Endodermal cell (in vitro differentiated cells): ENCODE measurements at regions not wholly inside any gene's neighbourhood (a gene's known extent, or its start where the extent isn't known, plus 50 kb on each side); places are given as distances from the start of the nearest gene placed in this dataset.

Source experiments
- DNase-seq: peaks from one replicate; pipeline ENCODE4 v3.0.0-alpha.2; 2017
- H3K27ac ChIP-seq: 2 replicates; pipeline ENCODE4 v1.5.1; 2013; ENCODE audit warnings: mild to moderate bottlenecking, low read depth, low read length, moderate library complexity
- H3K27me3 ChIP-seq: 2 replicates; pipeline ENCODE4 v1.6.1; 2013; ENCODE audit warnings: mild to moderate bottlenecking, low read length, moderate library complexity; ENCODE audit not compliant: insufficient read depth, control insufficient read depth, poor library complexity, severe bottlenecking
- H3K36me3 ChIP-seq: 2 replicates; pipeline ENCODE4 v1.7.0; 2013; ENCODE audit warnings: mild to moderate bottlenecking, low read length, moderate library complexity; ENCODE audit not compliant: control insufficient read depth, insufficient read depth
- H3K4me1 ChIP-seq: one replicate; pipeline ENCODE4 v1.7.0; 2013; ENCODE audit warnings: low read length; ENCODE audit not compliant: control insufficient read depth, insufficient read depth
- H3K4me3 ChIP-seq: 2 replicates; pipeline ENCODE4 v1.5.1; 2013; ENCODE audit warnings: mild to moderate bottlenecking, low read length, moderate library complexity
- H3K9ac ChIP-seq: 2 replicates; pipeline ENCODE4 v1.6.1; 2013; ENCODE audit warnings: mild to moderate bottlenecking, low read length, moderate library complexity; ENCODE audit not compliant: poor library complexity, severe bottlenecking; ENCODE audit errors: extremely low read depth
- H3K9me3 ChIP-seq: 2 replicates; pipeline ENCODE4 v1.6.1; 2013; ENCODE audit warnings: mild to moderate bottlenecking, low read length, moderate library complexity; ENCODE audit not compliant: control insufficient read depth
- H3K27ac Mint-ChIP-seq: 2 replicates; pipeline ENCODE4 v1.8.0; 2020; ENCODE audit warnings: mixed read lengths
- H3K27me3 Mint-ChIP-seq: 2 replicates; pipeline ENCODE4 v1.8.0; 2021; ENCODE audit warnings: mild to moderate bottlenecking, mixed read lengths; ENCODE audit not compliant: insufficient read depth
- H3K36me3 Mint-ChIP-seq: 2 replicates; pipeline ENCODE4 v1.8.0; 2020; ENCODE audit warnings: low read depth, mixed read lengths
- H3K4me1 Mint-ChIP-seq: 2 replicates; pipeline ENCODE4 v1.8.0; 2020; ENCODE audit warnings: mixed read lengths
- H3K4me3 Mint-ChIP-seq: 2 replicates; pipeline ENCODE4 v1.8.0; 2020; ENCODE audit warnings: mild to moderate bottlenecking, moderate library complexity, mixed read lengths
- H3K9me3 Mint-ChIP-seq: 2 replicates; pipeline ENCODE4 v1.8.0; 2020; ENCODE audit warnings: mild to moderate bottlenecking, mixed read lengths
- WGBS, 2 experiments: methylation state at CpG; one replicate each; pipeline versions ENCODE4 v1.1.5 to v1.1.7; 2013; ENCODE audit warnings: missing lambda C conversion rate in 2 of 2, mixed read lengths in 1 of 2; ENCODE audit not compliant: insufficient coverage in 1 of 2, insufficient read length in 1 of 2; 5-methylcytosine and 5-hydroxymethylcytosine counted together
- TF ChIP-seq, protein P1 (sequence below): fragments of 200-600 bp; sonication (generic); conservative IDR thresholded peaks from 2 replicates; pipeline ENCODE4 v1.5.0; 2021; ENCODE audit warnings: antibody characterized with exemption, mild to moderate bottlenecking

DNA sequence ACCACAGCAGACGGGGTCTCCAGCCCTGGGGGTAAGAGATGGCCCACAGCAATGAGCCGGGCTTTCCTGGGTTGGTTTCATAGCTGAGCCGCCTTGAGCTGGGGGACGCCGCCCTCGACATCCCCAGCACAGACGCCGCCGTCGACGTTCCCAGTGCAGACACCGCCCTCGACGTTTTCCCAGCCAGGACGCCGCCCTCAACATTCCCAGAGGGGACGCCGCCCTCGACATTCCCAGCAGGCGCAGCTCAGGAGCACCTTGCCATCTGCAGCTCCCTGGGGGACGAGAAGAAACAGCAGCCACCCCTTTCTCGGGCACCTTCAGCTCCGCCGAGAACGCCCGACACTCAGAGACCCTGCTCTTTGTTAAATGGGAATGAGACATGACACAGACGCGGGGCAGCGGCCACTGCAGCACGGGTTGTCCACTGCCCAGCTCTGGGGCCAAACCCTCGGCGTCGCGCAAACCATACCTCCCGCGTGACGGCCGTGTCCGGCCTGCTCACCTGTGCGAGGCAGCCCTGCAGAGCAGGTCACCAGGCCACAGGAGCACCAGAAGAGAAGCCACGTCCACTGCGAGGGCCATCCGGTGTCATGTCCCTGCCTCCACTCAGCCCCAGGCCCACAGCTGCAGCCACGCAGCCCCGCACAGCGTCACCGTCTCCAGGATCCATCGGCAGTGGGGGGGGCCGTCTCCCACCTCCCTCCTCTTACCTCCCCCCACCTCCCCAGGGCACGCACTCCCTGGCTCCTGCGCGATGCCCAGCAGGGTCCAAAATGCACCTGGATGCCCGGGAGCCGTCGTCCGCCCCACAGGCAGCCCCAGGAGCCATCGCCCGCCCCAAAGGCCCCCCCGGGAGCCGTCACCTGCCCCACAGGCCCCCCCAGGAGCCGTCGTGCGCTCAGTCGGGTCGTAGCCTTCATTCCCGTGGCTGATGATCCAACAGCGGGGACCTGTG, 77.4 kb upstream of the GALNT9 start:
- DNase-seq, result no peak
- H3K4me1 Mint-ChIP-seq, result no peaks in the 10 kb centered on the region
- no peaks in the 10 kb centered on the region for H3K9me3 ChIP-seq
- H3K4me3 ChIP-seq, result no peak overlapping the region
- no peaks in the 10 kb centered on the region for H3K36me3 Mint-ChIP-seq
- TF ChIP-seq, protein P1, sequence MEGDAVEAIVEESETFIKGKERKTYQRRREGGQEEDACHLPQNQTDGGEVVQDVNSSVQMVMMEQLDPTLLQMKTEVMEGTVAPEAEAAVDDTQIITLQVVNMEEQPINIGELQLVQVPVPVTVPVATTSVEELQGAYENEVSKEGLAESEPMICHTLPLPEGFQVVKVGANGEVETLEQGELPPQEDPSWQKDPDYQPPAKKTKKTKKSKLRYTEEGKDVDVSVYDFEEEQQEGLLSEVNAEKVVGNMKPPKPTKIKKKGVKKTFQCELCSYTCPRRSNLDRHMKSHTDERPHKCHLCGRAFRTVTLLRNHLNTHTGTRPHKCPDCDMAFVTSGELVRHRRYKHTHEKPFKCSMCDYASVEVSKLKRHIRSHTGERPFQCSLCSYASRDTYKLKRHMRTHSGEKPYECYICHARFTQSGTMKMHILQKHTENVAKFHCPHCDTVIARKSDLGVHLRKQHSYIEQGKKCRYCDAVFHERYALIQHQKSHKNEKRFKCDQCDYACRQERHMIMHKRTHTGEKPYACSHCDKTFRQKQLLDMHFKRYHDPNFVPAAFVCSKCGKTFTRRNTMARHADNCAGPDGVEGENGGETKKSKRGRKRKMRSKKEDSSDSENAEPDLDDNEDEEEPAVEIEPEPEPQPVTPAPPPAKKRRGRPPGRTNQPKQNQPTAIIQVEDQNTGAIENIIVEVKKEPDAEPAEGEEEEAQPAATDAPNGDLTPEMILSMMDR, result no peak
- H3K27ac ChIP-seq, result no peak overlapping the region
- no peaks in the 10 kb centered on the region for H3K27me3 ChIP-seq
- no peaks in the 10 kb centered on the region for H3K36me3 ChIP-seq
- peaks cover 45% of the 10 kb centered on the region for H3K27me3 Mint-ChIP-seq
- no peak overlapping the region for H3K4me3 Mint-ChIP-seq
- no peak overlapping the region for H3K9ac ChIP-seq
- no peaks in the 10 kb centered on the region for H3K9me3 Mint-ChIP-seq
- WGBS, 2 experiments, result 88% methylated on average over 33 to 67 of the region's 67 CpGs
- no peak overlapping the region for H3K27ac Mint-ChIP-seq
- H3K4me1 ChIP-seq, result no peaks in the 10 kb centered on the region

DNA sequence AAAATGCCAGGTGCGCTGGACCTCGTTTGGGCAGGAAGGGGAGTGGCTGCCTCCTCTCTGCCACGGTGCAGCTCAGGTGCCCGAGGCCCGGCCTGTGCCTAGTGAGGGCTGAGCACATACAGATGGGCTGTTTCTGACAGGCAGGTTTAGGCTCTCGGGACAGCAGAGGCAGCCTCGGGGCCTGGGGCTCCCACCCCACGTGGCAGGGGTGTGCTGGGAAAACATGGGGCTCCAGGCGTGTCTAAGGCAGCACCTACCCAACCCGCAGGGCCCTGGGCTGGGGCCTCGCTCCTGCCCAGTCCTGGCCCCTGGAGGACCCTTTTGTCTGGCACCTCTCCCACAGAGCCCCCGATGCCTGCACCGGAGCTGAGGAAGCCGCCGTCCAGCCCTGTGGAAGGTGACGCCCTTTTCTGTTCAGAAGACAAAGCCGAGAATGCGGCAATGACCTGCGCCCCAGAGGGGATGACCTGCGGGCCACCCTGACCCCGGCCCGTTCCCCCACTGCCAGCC, 76.4 kb upstream of the GALNT9 start:
- 83 to 84% methylated on average over 14 to 22 of the region's 22 CpGs for WGBS, 2 experiments
- Mint-ChIP-seq H3K4me3 (no peak overlapping the region), H3K4me1 (no peaks in the 10 kb centered on the region), H3K27me3 (peaks cover 40% of the 10 kb centered on the region), H3K27ac (no peak overlapping the region), H3K9me3 (no peaks in the 10 kb centered on the region), H3K36me3 (no peaks in the 10 kb centered on the region)
- H3K9me3 ChIP-seq, result no peaks in the 10 kb centered on the region
- no peak overlapping the region for H3K9ac ChIP-seq
- H3K4me3 ChIP-seq, result no peak overlapping the region
- H3K27ac ChIP-seq, result no peak overlapping the region
- no peak for DNase-seq
- no peaks in the 10 kb centered on the region for H3K27me3 ChIP-seq
- TF ChIP-seq, protein P1, result no peak
- H3K4me1 ChIP-seq, result no peaks in the 10 kb centered on the region
- no peaks in the 10 kb centered on the region for H3K36me3 ChIP-seq

DNA sequence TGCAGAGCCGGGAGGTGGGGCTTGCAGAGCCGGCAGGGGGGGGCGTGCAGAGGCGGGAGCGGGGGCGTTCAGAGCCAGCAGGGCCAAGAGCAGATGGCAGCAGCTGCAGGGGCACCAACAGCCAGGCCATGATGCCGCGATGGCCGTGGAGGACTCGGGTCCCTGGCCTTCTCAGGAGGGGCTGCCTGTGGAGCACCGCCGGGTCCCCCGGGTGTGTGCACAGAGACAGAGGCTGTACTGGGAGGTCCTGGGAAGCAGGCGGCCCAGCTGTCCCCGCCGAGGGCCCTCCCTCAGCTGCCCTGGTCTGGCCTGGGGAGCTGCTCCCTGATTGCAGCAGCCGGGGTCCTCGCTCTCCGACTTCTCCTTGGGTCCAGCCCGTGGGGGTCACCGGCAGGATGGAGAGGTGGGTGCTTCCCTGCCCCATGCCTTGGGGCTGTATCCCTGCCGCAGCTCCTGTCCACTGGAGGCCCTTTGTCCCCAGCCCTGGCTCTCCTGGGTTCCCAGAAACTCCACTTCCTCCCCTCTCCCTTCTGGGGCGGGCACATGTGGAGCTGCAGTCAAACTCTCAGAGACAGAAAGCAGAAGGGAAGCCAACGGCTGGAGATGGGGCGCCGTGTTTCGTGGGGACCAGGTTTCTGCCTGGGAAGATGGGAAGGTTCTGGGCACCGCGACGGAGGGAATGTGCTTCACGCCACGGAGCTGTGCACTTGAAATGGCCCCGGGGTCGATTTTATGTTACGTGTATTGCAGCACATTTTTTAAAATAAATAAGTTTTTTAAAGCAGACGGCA, 75.8 kb upstream of the GALNT9 start:
- no peak overlapping the region for H3K4me3 Mint-ChIP-seq
- 84 to 89% methylated on average over 22 to 34 of the region's 36 CpGs for WGBS, 2 experiments
- no peak for DNase-seq
- H3K27ac Mint-ChIP-seq, result no peak overlapping the region
- Histone ChIP-seq H3K27ac (no peak overlapping the region), H3K9ac (no peak overlapping the region), H3K9me3 (no peaks in the 10 kb centered on the region), H3K36me3 (no peaks in the 10 kb centered on the region), H3K4me3 (no peak overlapping the region), H3K27me3 (no peaks in the 10 kb centered on the region), H3K4me1 (no peaks in the 10 kb centered on the region)
- H3K4me1 Mint-ChIP-seq, result no peaks in the 10 kb centered on the region
- H3K27me3 Mint-ChIP-seq, result peaks cover 38% of the 10 kb centered on the region
- TF ChIP-seq, protein P1, result no peak
- H3K9me3 Mint-ChIP-seq, result no peaks in the 10 kb centered on the region
- no peaks in the 10 kb centered on the region for H3K36me3 Mint-ChIP-seq
